ENCODE measurements at regions not wholly inside any gene's neighbourhood (a gene's known extent, or its start where the extent isn't known, plus 50 kb on each side); places are given as distances from the start of the nearest gene placed in this dataset.
"Not testable (repeated sequence)": the region's sequence is repeated elsewhere in the genome, so short reads cannot be mapped to it uniquely, and the experiment has no call there.

DNA sequence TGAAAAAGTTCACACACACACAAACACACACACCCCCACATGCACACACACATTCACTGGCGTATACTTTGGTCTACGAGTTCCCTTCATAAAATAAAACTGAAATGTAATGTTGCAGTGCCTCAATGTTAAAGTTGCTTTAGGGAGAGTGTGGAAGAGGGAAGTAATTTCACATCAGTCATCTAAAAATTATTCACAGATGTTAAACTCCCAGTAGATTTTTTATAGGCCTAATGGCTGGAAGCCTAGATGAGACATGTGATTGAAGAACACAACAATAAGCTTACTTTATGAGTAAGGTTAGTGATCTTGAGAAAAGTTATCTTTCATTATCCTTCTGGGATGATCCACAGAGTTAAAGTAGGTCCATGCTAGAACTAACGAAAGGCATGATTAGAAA, 506.7 kb upstream of the CNTNAP5 start:
- intact Hi-C loops (cut with micrococcal nuclease; ENCODE audit: unreplicated experiment): loop anchor here (5.0 to 10.0 kb wide), 2 partner anchors 256 to 474 kb away; no protein-coding TSS in a partner anchor
- no TSS peak for BruUV-seq (replicated peaks)
- Histone ChIP-seq H3K4me3 (ENCODE audit: low read depth, low read length) (no peak overlapping the region), H3K27me3 (replicated peaks; ENCODE audit: control insufficient read depth, insufficient read depth, low read length) (no peaks in the 10 kb centered on the region), H3K9me3 (no peaks in the 10 kb centered on the region), H3K36me3 (ENCODE audit: control insufficient read depth, insufficient read depth, low read length) (no peaks in the 10 kb centered on the region), H3K4me1 (no peaks in the 10 kb centered on the region)
- Mint-ChIP-seq H3K36me3 (ENCODE audit: insufficient read depth, unreplicated experiment) (no peaks in the 10 kb centered on the region), H3K27me3 (ENCODE audit: insufficient read depth, unreplicated experiment) (peaks cover 3% of the 10 kb centered on the region), H3K4me1 (ENCODE audit: low read depth, unreplicated experiment) (no peaks in the 10 kb centered on the region), H3K9me3 (ENCODE audit: unreplicated experiment) (no peaks in the 10 kb centered on the region), H3K27ac (ENCODE audit: unreplicated experiment) (no peak overlapping the region), H3K4me3 (ENCODE audit: unreplicated experiment) (no peak overlapping the region)
- no peak for DNase-seq
- TF ChIP-seq, protein P1, sequence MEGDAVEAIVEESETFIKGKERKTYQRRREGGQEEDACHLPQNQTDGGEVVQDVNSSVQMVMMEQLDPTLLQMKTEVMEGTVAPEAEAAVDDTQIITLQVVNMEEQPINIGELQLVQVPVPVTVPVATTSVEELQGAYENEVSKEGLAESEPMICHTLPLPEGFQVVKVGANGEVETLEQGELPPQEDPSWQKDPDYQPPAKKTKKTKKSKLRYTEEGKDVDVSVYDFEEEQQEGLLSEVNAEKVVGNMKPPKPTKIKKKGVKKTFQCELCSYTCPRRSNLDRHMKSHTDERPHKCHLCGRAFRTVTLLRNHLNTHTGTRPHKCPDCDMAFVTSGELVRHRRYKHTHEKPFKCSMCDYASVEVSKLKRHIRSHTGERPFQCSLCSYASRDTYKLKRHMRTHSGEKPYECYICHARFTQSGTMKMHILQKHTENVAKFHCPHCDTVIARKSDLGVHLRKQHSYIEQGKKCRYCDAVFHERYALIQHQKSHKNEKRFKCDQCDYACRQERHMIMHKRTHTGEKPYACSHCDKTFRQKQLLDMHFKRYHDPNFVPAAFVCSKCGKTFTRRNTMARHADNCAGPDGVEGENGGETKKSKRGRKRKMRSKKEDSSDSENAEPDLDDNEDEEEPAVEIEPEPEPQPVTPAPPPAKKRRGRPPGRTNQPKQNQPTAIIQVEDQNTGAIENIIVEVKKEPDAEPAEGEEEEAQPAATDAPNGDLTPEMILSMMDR (IDR thresholded peaks at IDR 0.05; ENCODE audit: insufficient read depth in 1 of 2, low read depth in 1 of 2, low read length in 1 of 2, severe bottlenecking in 1 of 2, unreplicated experiment in 1 of 2): no peak
- ChIA-PET CTCF (no interaction called here), POLR2A (no interaction called here)

DNA sequence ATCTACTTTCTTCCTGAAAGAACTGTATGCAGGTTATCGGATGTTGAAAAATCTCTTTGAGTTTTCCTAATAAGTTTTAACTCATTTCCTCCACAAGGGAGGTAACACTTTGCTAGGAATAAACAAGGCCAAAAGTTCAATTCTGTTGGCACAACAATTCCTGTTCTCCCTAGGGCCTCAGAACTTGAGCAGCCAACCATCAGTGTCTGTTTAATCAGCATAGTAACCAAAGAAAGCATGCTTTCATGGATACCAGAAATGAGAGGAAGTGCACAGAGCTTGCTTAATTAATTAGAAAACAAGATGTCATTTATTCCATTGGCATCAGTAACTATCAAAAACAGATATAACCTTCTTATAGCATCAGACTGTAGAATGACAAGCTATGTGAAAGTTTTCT, 503.2 kb upstream of the CNTNAP5 start:
- Mint-ChIP-seq H3K27ac (ENCODE audit: unreplicated experiment) (no peak overlapping the region), H3K4me1 (ENCODE audit: low read depth, unreplicated experiment) (no peaks in the 10 kb centered on the region), H3K27me3 (ENCODE audit: insufficient read depth, unreplicated experiment) (peaks cover 2% of the 10 kb centered on the region), H3K9me3 (ENCODE audit: unreplicated experiment) (no peaks in the 10 kb centered on the region), H3K4me3 (ENCODE audit: unreplicated experiment) (no peak overlapping the region), H3K36me3 (ENCODE audit: insufficient read depth, unreplicated experiment) (no peaks in the 10 kb centered on the region)
- Histone ChIP-seq H3K27me3 (replicated peaks; ENCODE audit: control insufficient read depth, insufficient read depth, low read length) (no peaks in the 10 kb centered on the region), H3K4me1 (no peaks in the 10 kb centered on the region), H3K36me3 (ENCODE audit: control insufficient read depth, insufficient read depth, low read length) (no peaks in the 10 kb centered on the region), H3K4me3 (ENCODE audit: low read depth, low read length) (no peak overlapping the region), H3K9me3 (no peaks in the 10 kb centered on the region)
- no TSS peak for BruUV-seq (replicated peaks)
- intact Hi-C loops (cut with micrococcal nuclease; ENCODE audit: unreplicated experiment): no loop called here
- CTCF ChIA-PET: no interaction called here
- TF ChIP-seq, protein P1 (IDR thresholded peaks at IDR 0.05; ENCODE audit: insufficient read depth in 1 of 2, low read depth in 1 of 2, low read length in 1 of 2, severe bottlenecking in 1 of 2, unreplicated experiment in 1 of 2): no peak
- POLR2A ChIA-PET: no interaction called here
- no peak for DNase-seq

DNA sequence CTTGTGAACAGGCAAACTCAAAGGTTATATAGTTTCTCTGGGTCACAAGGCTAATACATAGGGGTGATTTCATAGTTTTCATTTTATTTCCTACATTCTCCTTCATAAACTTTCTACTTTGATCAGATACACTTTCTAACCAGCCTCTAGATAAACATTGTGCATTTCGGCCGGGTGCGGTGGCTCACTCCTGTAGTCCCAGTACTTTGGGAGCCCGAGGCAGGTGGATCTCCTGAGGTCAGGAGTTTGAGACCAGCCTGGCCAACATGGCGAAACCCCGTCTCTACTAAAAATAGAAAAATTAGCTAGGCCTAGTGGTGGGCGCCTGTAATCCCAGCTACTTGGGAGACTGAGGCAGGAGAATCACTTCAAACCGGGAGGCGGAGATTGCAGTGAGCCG, 502.6 kb upstream of the CNTNAP5 start:
- H3K36me3 Mint-ChIP-seq (ENCODE audit: insufficient read depth, unreplicated experiment); H3K36me3 ChIP-seq (ENCODE audit: control insufficient read depth, insufficient read depth, low read length); H3K4me3 Mint-ChIP-seq (ENCODE audit: unreplicated experiment); H3K4me1 ChIP-seq; intact Hi-C loops (cut with micrococcal nuclease; ENCODE audit: unreplicated experiment); H3K4me1 Mint-ChIP-seq (ENCODE audit: low read depth, unreplicated experiment); POLR2A ChIA-PET; H3K27ac Mint-ChIP-seq (ENCODE audit: unreplicated experiment); H3K4me3 ChIP-seq (ENCODE audit: low read depth, low read length); BruUV-seq (replicated peaks); H3K9me3 Mint-ChIP-seq (ENCODE audit: unreplicated experiment); H3K27me3 ChIP-seq (replicated peaks; ENCODE audit: control insufficient read depth, insufficient read depth, low read length); CTCF ChIA-PET; H3K9me3 ChIP-seq; DNase-seq; H3K27me3 Mint-ChIP-seq (ENCODE audit: insufficient read depth, unreplicated experiment): not testable (repeated sequence)

All from Caco-2 (cell line).